Spleen (tissue), 7 donors: ENCODE measurements at regions not wholly inside any gene's neighbourhood (a gene's known extent, or its start where the extent isn't known, plus 50 kb on each side); places are given as distances from the start of the nearest gene placed in this dataset.

ENCODE experiments used
- POLR2A ChIP-seq, 3 donors: fragments of 450-650 bp; IDR thresholded peaks; one replicate each; pipeline ENCODE4 v1.5.1; 2017; ENCODE audit warnings: antibody characterized with exemption in 3 of 3, mild to moderate bottlenecking in 1 of 3
- POLR2AphosphoS5 ChIP-seq, 3 donors: sonication (generic); formaldehyde crosslinking; IDR thresholded peaks; one replicate each; pipeline ENCODE4 v1.5.1; 2017; ENCODE audit warnings: antibody characterized with exemption in 3 of 3
- TF ChIP-seq, protein P1 (sequence below), 11 experiments: fragments of 200-600 bp in 7 of 11; fragments of 450-650 bp in 4 of 11; sonication (generic) in 4 of 11; IDR thresholded peaks in 8 of 11; conservative IDR thresholded peaks in 3 of 11; 1 replicate in 7 of 11; 2 replicates in 4 of 11; pipeline versions ENCODE4 v1.4.0 to v1.8.0; 2016 to 2021; ENCODE audit warnings: antibody characterized with exemption in 11 of 11, inconsistent platforms in 4 of 11, mild to moderate bottlenecking in 1 of 11
- donor health status: DM: no; HTN: no; CAD: no; lungs with moderate emphysema.
- donor health status: DM: no; HTN: no; CAD: no.
- donor health status: DM: no; HTN: no; CAD: no.

DNA sequence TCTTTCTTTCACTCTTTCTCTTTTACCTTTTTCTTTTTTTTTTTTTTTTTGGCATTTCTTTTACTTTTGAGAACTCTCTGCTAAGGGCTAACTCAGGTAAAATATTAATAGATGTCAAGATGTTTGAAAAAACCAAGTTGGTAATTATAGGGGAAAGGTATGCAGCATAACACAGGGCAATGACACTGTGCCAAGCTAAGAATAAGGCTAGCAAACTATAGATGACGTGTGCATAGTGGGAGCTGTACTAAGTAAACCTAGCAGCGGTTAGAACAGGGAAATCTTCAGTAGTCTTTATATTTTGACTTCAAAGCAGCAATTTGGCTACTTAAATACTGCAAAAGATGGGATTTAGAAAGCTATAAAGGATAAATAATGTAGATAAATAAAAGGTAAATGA lies 415.4 kb upstream of the RGPD4 start:
- TF ChIP-seq, protein P1, sequence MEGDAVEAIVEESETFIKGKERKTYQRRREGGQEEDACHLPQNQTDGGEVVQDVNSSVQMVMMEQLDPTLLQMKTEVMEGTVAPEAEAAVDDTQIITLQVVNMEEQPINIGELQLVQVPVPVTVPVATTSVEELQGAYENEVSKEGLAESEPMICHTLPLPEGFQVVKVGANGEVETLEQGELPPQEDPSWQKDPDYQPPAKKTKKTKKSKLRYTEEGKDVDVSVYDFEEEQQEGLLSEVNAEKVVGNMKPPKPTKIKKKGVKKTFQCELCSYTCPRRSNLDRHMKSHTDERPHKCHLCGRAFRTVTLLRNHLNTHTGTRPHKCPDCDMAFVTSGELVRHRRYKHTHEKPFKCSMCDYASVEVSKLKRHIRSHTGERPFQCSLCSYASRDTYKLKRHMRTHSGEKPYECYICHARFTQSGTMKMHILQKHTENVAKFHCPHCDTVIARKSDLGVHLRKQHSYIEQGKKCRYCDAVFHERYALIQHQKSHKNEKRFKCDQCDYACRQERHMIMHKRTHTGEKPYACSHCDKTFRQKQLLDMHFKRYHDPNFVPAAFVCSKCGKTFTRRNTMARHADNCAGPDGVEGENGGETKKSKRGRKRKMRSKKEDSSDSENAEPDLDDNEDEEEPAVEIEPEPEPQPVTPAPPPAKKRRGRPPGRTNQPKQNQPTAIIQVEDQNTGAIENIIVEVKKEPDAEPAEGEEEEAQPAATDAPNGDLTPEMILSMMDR (IDR thresholded peaks at IDR 0.05 in 8 of 11, conservative IDR thresholded peaks at IDR 0.05 in 3 of 11), result no peak
- TF ChIP-seq POLR2A (IDR thresholded peaks at IDR 0.05) (no peak), POLR2AphosphoS5 (IDR thresholded peaks at IDR 0.05) (no peak)
